ENCODE measurements at regions not wholly inside any gene's neighbourhood (a gene's known extent, or its start where the extent isn't known, plus 50 kb on each side); places are given as distances from the start of the nearest gene placed in this dataset.

- TF ChIP-seq PATZ1 (CRISPR knock-in tag; IDR thresholded peaks at IDR 0.05; ENCODE audit: borderline replicate concordance), result no peak
- no peak for TF ChIP-seq TSHZ2 (CRISPR knock-in tag; IDR thresholded peaks at IDR 0.05)
- TF ChIP-seq CSDC2 (CRISPR knock-in tag; IDR thresholded peaks at IDR 0.05), result no peak
Measured at GRCh38 chr5:89137148-89137547, 254.2 kb upstream of the MEF2C start (continued).

- ATAC-seq, result no peak
- TF ChIP-seq ZFP3 (CRISPR knock-in tag; IDR thresholded peaks at IDR 0.05), result no peak
- no peak for TF ChIP-seq CSRNP3 (CRISPR knock-in tag; IDR thresholded peaks at IDR 0.05)
- no peak for TF ChIP-seq ZNF8 (CRISPR knock-in tag; IDR thresholded peaks at IDR 0.05)
- no peak for TF ChIP-seq OSR1 (CRISPR knock-in tag; IDR thresholded peaks at IDR 0.05)
- no peak for TF ChIP-seq TCF4 (CRISPR knock-in tag; IDR thresholded peaks at IDR 0.05; ENCODE audit: borderline replicate concordance)
- no peak for TF ChIP-seq ZFP30 (CRISPR knock-in tag; IDR thresholded peaks at IDR 0.05)
- TF ChIP-seq SNAI2 (CRISPR knock-in tag; IDR thresholded peaks at IDR 0.05), result no peak
- TF ChIP-seq ZC3H10 (CRISPR knock-in tag; IDR thresholded peaks at IDR 0.05), result no peak
- no peak for TF ChIP-seq RARB (CRISPR knock-in tag; IDR thresholded peaks at IDR 0.05)
- no peak for TF ChIP-seq CSDC2 (CRISPR knock-in tag; IDR thresholded peaks at IDR 0.05)
- no peak for TF ChIP-seq TOX (CRISPR knock-in tag; IDR thresholded peaks at IDR 0.05; ENCODE audit: borderline replicate concordance)
- TF ChIP-seq ISL1 (CRISPR knock-in tag; IDR thresholded peaks at IDR 0.05), result no peak
- TF ChIP-seq PPARA (CRISPR knock-in tag; IDR thresholded peaks at IDR 0.05; ENCODE audit: borderline replicate concordance), result no peak
- no peak for TF ChIP-seq ZNF565 (CRISPR knock-in tag; conservative IDR thresholded peaks at IDR 0.05; ENCODE audit: low read depth)
- no peak for TF ChIP-seq PATZ1 (CRISPR knock-in tag; IDR thresholded peaks at IDR 0.05; ENCODE audit: borderline replicate concordance)
- TF ChIP-seq ESRRG (CRISPR knock-in tag; IDR thresholded peaks at IDR 0.05), result no peak
- no peak for TF ChIP-seq GLIS3 (CRISPR knock-in tag; IDR thresholded peaks at IDR 0.05)
- TF ChIP-seq TSHZ2 (CRISPR knock-in tag; IDR thresholded peaks at IDR 0.05), result no peak
- no peak for TF ChIP-seq ARNTL (CRISPR knock-in tag; IDR thresholded peaks at IDR 0.05; ENCODE audit: borderline replicate concordance, low read depth)
- TF ChIP-seq BACH2 (CRISPR knock-in tag; IDR thresholded peaks at IDR 0.05; ENCODE audit: borderline replicate concordance), result no peak
Measured at GRCh38 chr5:89133975-89134374, 251.0 kb upstream of the MEF2C start.

- ATAC-seq, result no peak
- TF ChIP-seq ARNTL (CRISPR knock-in tag; IDR thresholded peaks at IDR 0.05; ENCODE audit: borderline replicate concordance, low read depth) (no peak), TSHZ2 (CRISPR knock-in tag; IDR thresholded peaks at IDR 0.05) (no peak), PATZ1 (CRISPR knock-in tag; IDR thresholded peaks at IDR 0.05; ENCODE audit: borderline replicate concordance) (no peak), ISL1 (CRISPR knock-in tag; IDR thresholded peaks at IDR 0.05) (no peak), ZC3H10 (CRISPR knock-in tag; IDR thresholded peaks at IDR 0.05) (no peak), ZFP30 (CRISPR knock-in tag; IDR thresholded peaks at IDR 0.05) (no peak), ZNF70 (CRISPR knock-in tag; IDR thresholded peaks at IDR 0.05) (no peak), RARB (CRISPR knock-in tag; IDR thresholded peaks at IDR 0.05) (no peak), ZNF8 (CRISPR knock-in tag; IDR thresholded peaks at IDR 0.05) (no peak), ZNF565 (CRISPR knock-in tag; conservative IDR thresholded peaks at IDR 0.05; ENCODE audit: low read depth) (no peak), TOX (CRISPR knock-in tag; IDR thresholded peaks at IDR 0.05; ENCODE audit: borderline replicate concordance) (no peak), GLIS3 (CRISPR knock-in tag; IDR thresholded peaks at IDR 0.05) (no peak)
Measured at GRCh38 chr5:89133129-89133528, 250.1 kb upstream of the MEF2C start.
